KMS-11 (cell line): ENCODE measurements at regions not wholly inside any gene's neighbourhood (a gene's known extent, or its start where the extent isn't known, plus 50 kb on each side); places are given as distances from the start of the nearest gene placed in this dataset.

Experiments
- H2AFZ ChIP-seq: fragments of 200-600 bp; sonication (generic); 2 replicates; pipeline ENCODE4 v1.6.1; 2016; ENCODE audit warnings: antibody characterized with exemption, mixed run types, low read depth
- H3K27ac ChIP-seq: fragments of 200-600 bp; sonication (generic); 2 replicates; pipeline ENCODE4 v1.6.1; 2016; ENCODE audit warnings: mild to moderate bottlenecking, mixed run types
- H3K27me3 ChIP-seq: fragments of 200-600 bp; sonication (generic); 2 replicates; pipeline ENCODE4 v1.6.1; 2017; ENCODE audit warnings: mild to moderate bottlenecking, low read depth, mixed run types, moderate library complexity; ENCODE audit not compliant: insufficient read depth
- H3K36me3 ChIP-seq: fragments of 200-600 bp; sonication (generic); 2 replicates; pipeline ENCODE4 v1.6.1; 2017; ENCODE audit warnings: mild to moderate bottlenecking, mixed run types; ENCODE audit not compliant: insufficient read depth
- H3K4me1 ChIP-seq: fragments of 200-600 bp; sonication (generic); 2 replicates; pipeline ENCODE4 v1.6.1; 2016; ENCODE audit warnings: mild to moderate bottlenecking, low read depth, mixed run types; ENCODE audit not compliant: poor library complexity, severe bottlenecking
- H3K4me2 ChIP-seq: fragments of 200-600 bp; sonication (generic); 2 replicates; pipeline ENCODE4 v1.7.0; 2016; ENCODE audit warnings: mild to moderate bottlenecking, mixed run types
- H3K4me3 ChIP-seq: fragments of 200-600 bp; sonication (generic); IDR thresholded peaks from 2 replicates; pipeline ENCODE4 v1.6.1; 2017; ENCODE audit warnings: low read depth, low read length, mixed read lengths; ENCODE audit not compliant: insufficient read depth
- H3K79me2 ChIP-seq: fragments of 200-600 bp; sonication (generic); 2 replicates; pipeline ENCODE4 v1.6.1; 2016; ENCODE audit warnings: low read depth, mixed run types; ENCODE audit not compliant: insufficient read depth
- H3K9ac ChIP-seq: fragments of 200-600 bp; sonication (generic); 2 replicates; pipeline ENCODE4 v1.6.1; 2016; ENCODE audit warnings: mild to moderate bottlenecking, mixed run types
- H4K20me1 ChIP-seq: fragments of 200-600 bp; sonication (generic); 2 replicates; pipeline ENCODE4 v1.6.1; 2016; ENCODE audit warnings: mild to moderate bottlenecking, mixed run types; ENCODE audit not compliant: insufficient read depth
- CTCF ChIP-seq: fragments of 200-600 bp; sonication (generic); conservative IDR thresholded peaks from 2 replicates; pipeline ENCODE4 v1.6.1; 2017; ENCODE audit warnings: low read depth, mild to moderate bottlenecking, antibody characterized with exemption, low read length, moderate library complexity, mixed read lengths

GRCh38 chr15:72966641-72967040, 85.6 kb upstream of the NEO1 start:
- H3K4me2 ChIP-seq, result no peak overlapping the region
- H4K20me1 ChIP-seq, result no peaks in the 10 kb centered on the region
- TF ChIP-seq CTCF, result no peak
- no peaks in the 10 kb centered on the region for H3K27me3 ChIP-seq
- no peaks in the 10 kb centered on the region for H3K79me2 ChIP-seq
- H3K36me3 ChIP-seq, result no peaks in the 10 kb centered on the region
- no peak overlapping the region for H2AFZ ChIP-seq
- H3K27ac ChIP-seq, result no peak overlapping the region
- no peaks in the 10 kb centered on the region for H3K4me1 ChIP-seq
- no peak overlapping the region for H3K9ac ChIP-seq
- H3K4me3 ChIP-seq, result no peak overlapping the region

GRCh38 chr15:72965671-72966070, 86.6 kb upstream of the NEO1 start:
- Histone ChIP-seq H3K4me2 (no peak overlapping the region), H3K4me1 (no peaks in the 10 kb centered on the region), H3K27ac (no peak overlapping the region), H3K9ac (no peak overlapping the region), H4K20me1 (no peaks in the 10 kb centered on the region), H2AFZ (no peak overlapping the region), H3K36me3 (no peaks in the 10 kb centered on the region), H3K79me2 (no peaks in the 10 kb centered on the region), H3K27me3 (no peaks in the 10 kb centered on the region), H3K4me3 (no peak overlapping the region)
- TF ChIP-seq CTCF, result no peak

- TF ChIP-seq CTCF, result no peak
- Histone ChIP-seq H3K4me1 (no peaks in the 10 kb centered on the region), H3K36me3 (no peaks in the 10 kb centered on the region)
Measured at GRCh38 chr15:72964542-72964941, 87.7 kb upstream of the NEO1 start.

GRCh38 chr15:72964135-72964534, 88.1 kb upstream of the NEO1 start:
- no peak overlapping the region for H3K9ac ChIP-seq
- H3K79me2 ChIP-seq, result no peaks in the 10 kb centered on the region
- no peak overlapping the region for H3K4me2 ChIP-seq
- H3K4me1 ChIP-seq, result no peaks in the 10 kb centered on the region
- no peak overlapping the region for H3K4me3 ChIP-seq
- no peaks in the 10 kb centered on the region for H3K36me3 ChIP-seq
- TF ChIP-seq CTCF, result no peak
- no peak overlapping the region for H3K27ac ChIP-seq
- no peaks in the 10 kb centered on the region for H4K20me1 ChIP-seq
- H3K27me3 ChIP-seq, result no peaks in the 10 kb centered on the region
- H2AFZ ChIP-seq, result no peak overlapping the region

More at GRCh38 chr15:72964542-72964941, 87.7 kb upstream of the NEO1 start:
- no peaks in the 10 kb centered on the region for H3K27me3 ChIP-seq
- H4K20me1 ChIP-seq, result no peaks in the 10 kb centered on the region
- no peak overlapping the region for H3K27ac ChIP-seq
- H3K4me3 ChIP-seq, result no peak overlapping the region
- H3K4me2 ChIP-seq, result no peak overlapping the region
- H2AFZ ChIP-seq, result no peak overlapping the region
- H3K79me2 ChIP-seq, result no peaks in the 10 kb centered on the region
- no peak overlapping the region for H3K9ac ChIP-seq
